ENCODE measurements at regions not wholly inside any gene's neighbourhood (a gene's known extent, or its start where the extent isn't known, plus 50 kb on each side); places are given as distances from the start of the nearest gene placed in this dataset.
A peak's percentile ranks its signal among the peaks of the same experiment; 100 is the strongest.

DNA sequence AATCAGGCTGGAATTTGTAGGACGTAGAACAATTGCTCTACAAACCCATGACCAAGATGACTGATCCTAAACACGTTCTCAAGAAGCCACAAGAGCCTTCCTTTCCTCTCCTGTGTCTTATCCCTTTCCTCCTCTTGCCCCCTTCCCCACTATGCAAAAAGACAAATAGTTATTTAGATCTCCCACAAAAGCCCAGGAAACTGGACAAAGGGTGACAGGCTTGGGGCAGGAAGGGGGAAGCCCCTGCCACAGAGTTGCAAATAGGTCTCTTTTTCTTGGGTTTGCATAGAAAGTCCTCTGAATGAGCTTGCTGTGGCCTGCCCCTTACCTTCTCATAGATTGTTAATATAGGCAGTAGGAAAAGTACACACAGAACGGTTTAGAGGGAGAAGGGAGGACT lies 377.1 kb upstream of the BTBD3 start:
- WGBS, 2 donors, result 66 to 74% methylated on average over 3 of the region's 3 CpGs
- Histone ChIP-seq H3K9me3 (peaks cover 0 to 4% (median 0%) of the 10 kb centered on the region in 11 donors), H3K27ac (no peak overlapping the region), H3K36me3 (no peaks in the 10 kb centered on the region), H3K4me3 (no peak overlapping the region), H3K27me3 (peaks cover 0 to 10% (median 0%) of the 10 kb centered on the region in 7 donors), H3K4me1 (peaks cover 0 to 12% (median 0%) of the 10 kb centered on the region in 9 donors)
- TF ChIP-seq CTCF (IDR thresholded peaks at IDR 0.05), result no peak
- DNase-seq, result no peak
- intact Hi-C loops (cut with DNase I), result loop anchor here in 9 of 10 donors (5.0 to 10.0 kb wide), 17 partner anchors 256 to 1928 kb away; partner anchors contain the start of gene JAG1 (in 1 of the 9)
- ATAC-seq, result no peak

GRCh38 chr20:11542645-11543044 lies 375.0 kb upstream of the BTBD3 start:
- peaks cover 0 to 3% (median 0%) of the 10 kb centered on the region in 7 donors for H3K27me3 ChIP-seq
- H3K36me3 ChIP-seq, result no peaks in the 10 kb centered on the region
- H3K9me3 ChIP-seq, result peaks cover 0 to 4% (median 0%) of the 10 kb centered on the region in 11 donors
- DNase-seq (no peak), ATAC-seq (no peak)
- intact Hi-C loops (cut with DNase I), result loop anchor here in 9 of 10 donors (5.0 to 10.0 kb wide), 17 partner anchors 258 to 1930 kb away; partner anchors contain the start of gene JAG1 (in 1 of the 9)
- no peak overlapping the region for H3K27ac ChIP-seq
- WGBS, 2 donors, result 88% methylated on average over 2 of the region's 2 CpGs
- peaks cover 0 to 12% (median 0%) of the 10 kb centered on the region in 9 donors for H3K4me1 ChIP-seq
- no peak for TF ChIP-seq CTCF (IDR thresholded peaks at IDR 0.05)
- no peak overlapping the region for H3K4me3 ChIP-seq

DNA sequence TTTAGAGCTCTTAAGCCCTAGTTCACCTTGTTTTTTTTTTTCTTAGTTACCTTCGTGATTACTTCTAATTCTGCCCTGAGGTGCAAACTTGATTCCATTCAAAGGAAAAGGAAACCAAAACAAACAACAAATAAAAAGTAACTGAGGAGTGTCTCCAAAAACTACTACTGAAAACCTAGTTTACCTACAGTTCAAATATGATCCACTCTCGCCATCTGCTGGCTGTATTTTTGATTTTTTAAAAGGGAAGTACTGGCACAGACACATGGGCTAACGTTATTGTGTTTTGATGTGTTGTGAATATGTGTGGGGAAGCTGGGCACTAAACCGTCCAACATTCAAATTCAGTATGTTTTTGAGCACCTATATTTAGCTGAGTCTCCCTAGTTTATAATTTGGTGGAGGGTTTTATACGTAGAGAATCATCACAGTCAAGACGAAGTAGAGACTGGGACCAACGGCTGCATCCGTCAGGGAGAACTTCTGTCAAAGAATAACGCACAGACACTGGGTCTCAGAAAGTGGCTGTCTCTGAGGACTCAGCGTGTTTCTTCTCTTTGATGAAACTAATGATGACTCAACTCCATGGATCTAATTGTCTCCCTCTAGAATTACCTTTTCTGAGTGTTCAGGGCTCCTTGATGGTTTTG lies 373.5 kb upstream of the BTBD3 start:
- H3K4me3 ChIP-seq, result peak overlapping the region in 2 of 10 donors; percentile 5 to 10
- peaks cover 0 to 3% (median 0%) of the 10 kb centered on the region in 7 donors for H3K27me3 ChIP-seq
- H3K27ac ChIP-seq, result no peak overlapping the region
- H3K36me3 ChIP-seq, result no peaks in the 10 kb centered on the region
- peaks cover 0 to 12% (median 0%) of the 10 kb centered on the region in 9 donors for H3K4me1 ChIP-seq
- ATAC-seq (peak in 5 of 8 donors; percentile 48 to 75 (median 74)), DNase-seq (peak in 1 of 2 donors; percentile 62)
- H3K9me3 ChIP-seq, result peaks cover 0 to 4% (median 0%) of the 10 kb centered on the region in 11 donors
- intact Hi-C loops (cut with DNase I), result loop anchor here in 9 of 10 donors (2.0 to 10.0 kb wide), 20 partner anchors 259 to 1932 kb away; partner anchors contain the start of gene JAG1 (in 1 of the 9)
- 13 to 16% methylated on average over 10 of the region's 10 CpGs for whole genome bisulfite sequencing, 2 donors
- TF ChIP-seq CTCF (IDR thresholded peaks at IDR 0.05), result peak in 8 of 9 donors; percentile 21 to 79 (median 66)

- no peak for TF ChIP-seq CTCF (IDR thresholded peaks at IDR 0.05)
- no peak overlapping the region for H3K27ac ChIP-seq
- no peaks in the 10 kb centered on the region for H3K36me3 ChIP-seq
- peaks cover 0 to 12% (median 0%) of the 10 kb centered on the region in 9 donors for H3K4me1 ChIP-seq
- ATAC-seq, result no peak
- no peak overlapping the region for H3K4me3 ChIP-seq
- intact Hi-C loops (cut with DNase I), result loop anchor here in 9 of 10 donors (5.0 to 10.0 kb wide), 11 partner anchors 262 to 1932 kb away; partner anchors contain the start of gene JAG1 (in 1 of the 9)
- no peak for DNase-seq
- peaks cover 0 to 6% (median 0%) of the 10 kb centered on the region in 7 donors for H3K27me3 ChIP-seq
- H3K9me3 ChIP-seq, result no peaks in the 10 kb centered on the region
- WGBS, 2 donors, result 57 to 59% methylated on average over 7 of the region's 7 CpGs
Observed at GRCh38 chr20:11546939-11547338, 370.8 kb upstream of the BTBD3 start.
